Neural cell (in vitro differentiated cells): ENCODE measurements at regions not wholly inside any gene's neighbourhood (a gene's known extent, or its start where the extent isn't known, plus 50 kb on each side); places are given as distances from the start of the nearest gene placed in this dataset.

Source experiments
- H2AFZ ChIP-seq: fragments of 200-600, 300-800 bp; sonication (generic), shearing (Covaris generic); 2 replicates; pipeline ENCODE4 v1.6.0; 2014; ENCODE audit warnings: low read depth, mild to moderate bottlenecking, antibody characterized with exemption, low read length, moderate library complexity
- H3F3A ChIP-seq: fragments of 200-600 bp; shearing (Covaris generic); 2 replicates; pipeline ENCODE4 v1.6.1; 2016; ENCODE audit warnings: mild to moderate bottlenecking, moderate library complexity, mixed read lengths, antibody characterized with exemption, low read length; ENCODE audit not compliant: insufficient read depth, poor library complexity, severe bottlenecking
- H3K27ac ChIP-seq: fragments of 200-600, 300-800 bp; sonication (generic), shearing (Covaris generic); 2 replicates; pipeline ENCODE4 v1.5.1; 2014; ENCODE audit warnings: mild to moderate bottlenecking, low read length, moderate library complexity
- H3K27me3 ChIP-seq: fragments of 300-800, 200-600 bp; sonication (generic), shearing (Covaris generic); 2 replicates; pipeline ENCODE4 v1.6.0; 2014; ENCODE audit warnings: mild to moderate bottlenecking, low read depth, low read length, moderate library complexity; ENCODE audit not compliant: insufficient read depth
- H3K36me3 ChIP-seq: fragments of 300-800, 200-600 bp; sonication (generic), shearing (Covaris generic); 2 replicates; pipeline ENCODE4 v1.5.1; 2014; ENCODE audit warnings: mild to moderate bottlenecking, antibody characterized with exemption, low read length, moderate library complexity; ENCODE audit not compliant: insufficient read depth
- H3K4me2 ChIP-seq: fragments of 300-800, 200-600 bp; sonication (generic), shearing (Covaris generic); 2 replicates; pipeline ENCODE4 v1.6.0; 2014; ENCODE audit warnings: mild to moderate bottlenecking, low read length
- H3K4me3 ChIP-seq: fragments of 300-800, 200-600 bp; sonication (generic), shearing (Covaris generic); 2 replicates; pipeline ENCODE4 v1.5.1; 2014; ENCODE audit warnings: mild to moderate bottlenecking, low read length, moderate library complexity
- H3K79me2 ChIP-seq: fragments of 200-600 bp; shearing (Covaris generic); replicated peaks from 2 replicates; pipeline ENCODE4 v1.6.0; 2014; ENCODE audit warnings: mild to moderate bottlenecking, low read length, moderate library complexity; ENCODE audit not compliant: insufficient read depth
- H3K9ac ChIP-seq: fragments of 300-800, 200-600 bp; sonication (generic), shearing (Covaris generic); 2 replicates; pipeline ENCODE4 v1.6.1; 2016; ENCODE audit warnings: mild to moderate bottlenecking, low read length, mixed read lengths
- H3K9me2 ChIP-seq: fragments of 200-600 bp; shearing (Covaris generic); 2 replicates; pipeline ENCODE4 v1.6.1; 2016; ENCODE audit warnings: mild to moderate bottlenecking, low read length, mixed read lengths; ENCODE audit not compliant: insufficient read depth
- H3K9me3 ChIP-seq: fragments of 200-600, 300-800 bp; sonication (generic), shearing (Covaris generic); 2 replicates; pipeline ENCODE4 v1.6.1; 2016; ENCODE audit warnings: mild to moderate bottlenecking, mixed run types, low read length, moderate library complexity, mixed read lengths
- H4K20me1 ChIP-seq: fragments of 200-600 bp; shearing (Covaris generic); 2 replicates; pipeline ENCODE4 v1.6.1; 2016; ENCODE audit warnings: mild to moderate bottlenecking, mixed run types; ENCODE audit not compliant: insufficient read depth
- EP300 ChIP-seq: fragments of 450-650 bp; conservative IDR thresholded peaks from 2 replicates; pipeline ENCODE4 v1.6.1; 2014; ENCODE audit warnings: antibody characterized with exemption, mild to moderate bottlenecking, moderate library complexity; ENCODE audit not compliant: poor library complexity, severe bottlenecking
- EZH2 ChIP-seq: fragments of 200-600, 300-800 bp; shearing (Covaris generic), sonication (generic); IDR thresholded peaks from 2 replicates; pipeline ENCODE4 v1.6.1; 2014; ENCODE audit warnings: antibody characterized with exemption, low read length, borderline replicate concordance, mild to moderate bottlenecking; ENCODE audit not compliant: insufficient read depth, poor library complexity, severe bottlenecking
- MXI1 ChIP-seq: fragments of 450-650 bp; conservative IDR thresholded peaks from 2 replicates; pipeline ENCODE4 v1.6.1; 2014; ENCODE audit warnings: antibody characterized with exemption, mild to moderate bottlenecking; ENCODE audit not compliant: poor library complexity, severe bottlenecking
- POLR2AphosphoS5 ChIP-seq: IDR thresholded peaks from 2 replicates; pipeline ENCODE4 v1.6.1; 2012
- RAD21 ChIP-seq: fragments of 450-650 bp; conservative IDR thresholded peaks from 2 replicates; pipeline ENCODE4 v1.6.1; 2014; ENCODE audit warnings: antibody characterized with exemption, mild to moderate bottlenecking, moderate library complexity
- SMC3 ChIP-seq: fragments of 450-650 bp; conservative IDR thresholded peaks from 2 replicates; pipeline ENCODE4 v1.6.1; 2014; ENCODE audit warnings: antibody characterized with exemption, mild to moderate bottlenecking, moderate library complexity; ENCODE audit not compliant: poor library complexity
- TAF1 ChIP-seq: IDR thresholded peaks from 2 replicates; pipeline ENCODE4 v1.6.1; 2012; ENCODE audit warnings: low read depth
- TF ChIP-seq, protein P1 (sequence below): fragments of 450-650 bp; IDR thresholded peaks from 2 replicates; pipeline ENCODE4 v1.5.1; 2014; ENCODE audit warnings: antibody characterized with exemption, mild to moderate bottlenecking, moderate library complexity; ENCODE audit not compliant: poor library complexity, severe bottlenecking
- TF ChIP-seq, protein P2 (sequence below): IDR thresholded peaks from 2 replicates; pipeline ENCODE4 v1.6.1; 2012; ENCODE audit warnings: borderline replicate concordance

DNA sequence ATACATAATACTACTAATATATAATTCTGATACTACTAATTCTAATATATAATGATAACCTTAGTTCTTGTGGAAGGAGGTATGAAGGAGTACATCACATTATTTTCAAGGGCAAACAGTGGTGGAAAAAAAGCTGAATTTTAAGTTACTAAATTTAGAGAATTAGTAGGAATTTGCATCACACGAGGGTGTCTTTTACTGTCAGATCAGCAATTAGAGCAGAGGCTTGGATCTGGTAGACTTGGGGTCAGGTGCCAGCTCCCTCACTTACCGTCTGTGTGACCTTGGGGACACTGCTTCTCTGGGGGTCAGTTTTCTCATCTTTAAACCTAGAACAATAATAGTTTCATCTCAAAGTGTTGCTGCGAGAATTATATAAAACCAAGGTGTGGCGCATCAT lies 114.1 kb upstream of the NEDD4L start:
- Histone ChIP-seq H3K79me2 (no peaks in the 10 kb centered on the region), H3K36me3 (no peaks in the 10 kb centered on the region), H3K27ac (no peak overlapping the region), H3K9me3 (no peaks in the 10 kb centered on the region), H3K4me2 (no peak overlapping the region), H2AFZ (no peak overlapping the region), H3K4me3 (no peak overlapping the region), H3F3A (no peaks in the 10 kb centered on the region), H3K9me2 (no peaks in the 10 kb centered on the region), H3K9ac (no peak overlapping the region), H3K27me3 (no peaks in the 10 kb centered on the region), H4K20me1 (no peaks in the 10 kb centered on the region)
- no peak for TF ChIP-seq MXI1

DNA sequence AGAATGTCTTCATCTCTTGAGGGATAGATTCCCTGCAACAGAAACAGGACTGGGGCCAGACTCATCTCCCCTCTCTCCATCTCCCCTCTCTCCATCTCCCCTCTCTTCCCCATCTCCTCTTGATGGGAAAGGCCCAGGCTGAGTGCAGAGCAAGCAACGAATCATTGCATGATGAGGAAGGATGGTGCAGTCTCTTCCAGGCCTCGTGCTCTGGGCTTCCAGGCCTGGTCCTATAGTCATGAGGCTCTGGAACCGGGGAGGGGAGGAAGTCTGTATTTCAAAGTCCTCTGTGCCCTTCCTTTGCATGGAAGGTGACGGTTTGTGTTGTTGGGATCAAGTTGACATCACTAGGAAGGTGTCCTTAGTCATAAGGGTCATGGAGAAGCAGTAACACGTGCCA lies 115.6 kb upstream of the NEDD4L start:
- Histone ChIP-seq H3K27ac (no peak overlapping the region), H3K4me2 (no peak overlapping the region), H2AFZ (no peak overlapping the region), H3K9me3 (no peaks in the 10 kb centered on the region), H3K9ac (no peak overlapping the region), H3K4me3 (no peak overlapping the region), H3K36me3 (no peaks in the 10 kb centered on the region), H3K9me2 (no peaks in the 10 kb centered on the region), H3F3A (no peaks in the 10 kb centered on the region), H3K79me2 (no peaks in the 10 kb centered on the region), H3K27me3 (no peaks in the 10 kb centered on the region), H4K20me1 (no peaks in the 10 kb centered on the region)
- TF ChIP-seq EP300, result no peak
- no peak for TF ChIP-seq RAD21
- TF ChIP-seq POLR2AphosphoS5, result no peak
- TF ChIP-seq EZH2, result no peak
- TF ChIP-seq, protein P1, sequence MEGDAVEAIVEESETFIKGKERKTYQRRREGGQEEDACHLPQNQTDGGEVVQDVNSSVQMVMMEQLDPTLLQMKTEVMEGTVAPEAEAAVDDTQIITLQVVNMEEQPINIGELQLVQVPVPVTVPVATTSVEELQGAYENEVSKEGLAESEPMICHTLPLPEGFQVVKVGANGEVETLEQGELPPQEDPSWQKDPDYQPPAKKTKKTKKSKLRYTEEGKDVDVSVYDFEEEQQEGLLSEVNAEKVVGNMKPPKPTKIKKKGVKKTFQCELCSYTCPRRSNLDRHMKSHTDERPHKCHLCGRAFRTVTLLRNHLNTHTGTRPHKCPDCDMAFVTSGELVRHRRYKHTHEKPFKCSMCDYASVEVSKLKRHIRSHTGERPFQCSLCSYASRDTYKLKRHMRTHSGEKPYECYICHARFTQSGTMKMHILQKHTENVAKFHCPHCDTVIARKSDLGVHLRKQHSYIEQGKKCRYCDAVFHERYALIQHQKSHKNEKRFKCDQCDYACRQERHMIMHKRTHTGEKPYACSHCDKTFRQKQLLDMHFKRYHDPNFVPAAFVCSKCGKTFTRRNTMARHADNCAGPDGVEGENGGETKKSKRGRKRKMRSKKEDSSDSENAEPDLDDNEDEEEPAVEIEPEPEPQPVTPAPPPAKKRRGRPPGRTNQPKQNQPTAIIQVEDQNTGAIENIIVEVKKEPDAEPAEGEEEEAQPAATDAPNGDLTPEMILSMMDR, result no peak
- TF ChIP-seq, protein P2, sequence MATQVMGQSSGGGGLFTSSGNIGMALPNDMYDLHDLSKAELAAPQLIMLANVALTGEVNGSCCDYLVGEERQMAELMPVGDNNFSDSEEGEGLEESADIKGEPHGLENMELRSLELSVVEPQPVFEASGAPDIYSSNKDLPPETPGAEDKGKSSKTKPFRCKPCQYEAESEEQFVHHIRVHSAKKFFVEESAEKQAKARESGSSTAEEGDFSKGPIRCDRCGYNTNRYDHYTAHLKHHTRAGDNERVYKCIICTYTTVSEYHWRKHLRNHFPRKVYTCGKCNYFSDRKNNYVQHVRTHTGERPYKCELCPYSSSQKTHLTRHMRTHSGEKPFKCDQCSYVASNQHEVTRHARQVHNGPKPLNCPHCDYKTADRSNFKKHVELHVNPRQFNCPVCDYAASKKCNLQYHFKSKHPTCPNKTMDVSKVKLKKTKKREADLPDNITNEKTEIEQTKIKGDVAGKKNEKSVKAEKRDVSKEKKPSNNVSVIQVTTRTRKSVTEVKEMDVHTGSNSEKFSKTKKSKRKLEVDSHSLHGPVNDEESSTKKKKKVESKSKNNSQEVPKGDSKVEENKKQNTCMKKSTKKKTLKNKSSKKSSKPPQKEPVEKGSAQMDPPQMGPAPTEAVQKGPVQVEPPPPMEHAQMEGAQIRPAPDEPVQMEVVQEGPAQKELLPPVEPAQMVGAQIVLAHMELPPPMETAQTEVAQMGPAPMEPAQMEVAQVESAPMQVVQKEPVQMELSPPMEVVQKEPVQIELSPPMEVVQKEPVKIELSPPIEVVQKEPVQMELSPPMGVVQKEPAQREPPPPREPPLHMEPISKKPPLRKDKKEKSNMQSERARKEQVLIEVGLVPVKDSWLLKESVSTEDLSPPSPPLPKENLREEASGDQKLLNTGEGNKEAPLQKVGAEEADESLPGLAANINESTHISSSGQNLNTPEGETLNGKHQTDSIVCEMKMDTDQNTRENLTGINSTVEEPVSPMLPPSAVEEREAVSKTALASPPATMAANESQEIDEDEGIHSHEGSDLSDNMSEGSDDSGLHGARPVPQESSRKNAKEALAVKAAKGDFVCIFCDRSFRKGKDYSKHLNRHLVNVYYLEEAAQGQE, result no peak
- no peak for TF ChIP-seq TAF1
- TF ChIP-seq SMC3, result no peak
- no peak for TF ChIP-seq MXI1

DNA sequence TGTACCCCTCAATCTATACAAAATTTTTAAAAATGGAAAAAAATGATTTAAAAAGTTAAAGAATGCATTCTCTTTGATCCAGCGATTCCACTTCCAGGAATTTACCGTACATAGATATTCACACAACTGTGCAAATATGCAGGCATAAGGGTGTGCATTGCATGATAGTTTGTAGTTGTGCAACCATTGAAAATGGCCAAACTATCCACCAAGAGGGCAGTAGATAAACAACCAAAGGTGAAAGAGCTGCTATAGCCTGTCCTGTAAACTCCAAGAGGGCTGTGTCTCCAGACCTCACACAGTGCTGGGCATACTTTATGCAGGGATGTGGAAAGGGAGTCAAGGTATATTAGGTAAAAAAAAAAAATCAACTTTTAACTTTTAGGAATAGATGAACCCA lies 116.5 kb upstream of the NEDD4L start:
- Histone ChIP-seq H4K20me1 (no peaks in the 10 kb centered on the region), H3K4me2 (no peak overlapping the region), H3K27me3 (no peaks in the 10 kb centered on the region), H3K36me3 (no peaks in the 10 kb centered on the region), H3K9ac (no peak overlapping the region), H3K79me2 (no peaks in the 10 kb centered on the region), H3K4me3 (no peak overlapping the region), H3K9me3 (no peaks in the 10 kb centered on the region), H3K27ac (no peak overlapping the region), H2AFZ (no peak overlapping the region), H3F3A (no peaks in the 10 kb centered on the region), H3K9me2 (no peaks in the 10 kb centered on the region)
- TF ChIP-seq SMC3, result no peak
- TF ChIP-seq, protein P2, result no peak
- no peak for TF ChIP-seq EP300
